GM12878 (cell line): ENCODE measurements at regions not wholly inside any gene's neighbourhood (a gene's known extent, or its start where the extent isn't known, plus 50 kb on each side); places are given as distances from the start of the nearest gene placed in this dataset.

ENCODE experiments used
- ATAC-seq: fragments of 200-7000 bp; cut with Tn5 transposase; 3 replicates; pipeline ENCODE4 v1.9.1; 2020; ENCODE audit warnings: mild to moderate bottlenecking, moderate library complexity
- BruUV-seq: library from RNA; stranded (reverse); fragments of 400-500 nt; replicated peaks from 2 replicates; lab custom pipeline; 2021; lab: Mats Ljungman, UMichigan
- CTCF ChIA-PET: fragments of 300-600 bp; sonication (Branson Sonifier 250); formaldehyde crosslinking; extraction: SDS; loops from one replicate; lab custom pipeline; 2021; ENCODE audit warnings: inconsistent platforms; lab: Yijun Ruan, JAX
- POLR2A ChIA-PET: fragments of 350-600 bp; formaldehyde crosslinking; extraction: SDS; loops from one replicate; lab custom pipeline; 2021; ENCODE audit warnings: inconsistent platforms; lab: Charles Lee
- RAD21 ChIA-PET: fragments of 300-600 bp; sonication (Branson Sonifier 250); formaldehyde crosslinking; loops from one replicate; lab custom pipeline; 2023; ENCODE audit warnings: antibody characterized with exemption; ENCODE audit not compliant: unreplicated experiment; lab: Charles Lee
- SMC1A ChIA-PET: fragments of 300-600 bp; sonication (Branson Sonifier 250); formaldehyde crosslinking; loops from one replicate; lab custom pipeline; 2023; ENCODE audit not compliant: unreplicated experiment, uncharacterized antibody; lab: Charles Lee
- DNase-seq: peaks from one replicate; pipeline ENCODE4 v3.0.0-alpha.2; 2011; ENCODE audit warnings: low read depth, low spot score
- FAIRE-seq: peaks from 3 replicates; lab custom pipeline; 2011; peaks lifted over from hg19 to GRCh38; lab: Jason Lieb, UNC
- H2AFZ ChIP-seq: 2 replicates; pipeline ENCODE4 v1.6.0; 2011; ENCODE audit warnings: low read depth, low read length, control low read depth; ENCODE audit not compliant: control insufficient read depth
- H3K27ac ChIP-seq: 2 replicates; pipeline ENCODE4 v1.5.1; 2011; ENCODE audit warnings: control low read depth; ENCODE audit not compliant: control insufficient read depth, insufficient read depth
- H3K27me3 ChIP-seq, 2 experiments: replicated peaks in 1 of 2; 2 replicates each; pipeline versions ENCODE4 v1.6.0 to v1.6.1; 2011; ENCODE audit warnings: low read length in 1 of 2; ENCODE audit not compliant: control insufficient read depth in 2 of 2, insufficient read depth in 2 of 2
- H3K36me3 ChIP-seq, 2 experiments: 2 replicates each; pipeline ENCODE4 v1.5.1; 2011; ENCODE audit warnings: low read length in 1 of 2; ENCODE audit not compliant: control insufficient read depth in 2 of 2, insufficient read depth in 2 of 2
- H3K4me1 ChIP-seq: 2 replicates; pipeline ENCODE4 v1.6.1; 2011; ENCODE audit warnings: mild to moderate bottlenecking, low read length, moderate library complexity, mixed read lengths; ENCODE audit not compliant: control insufficient read depth, insufficient read depth
- H3K4me2 ChIP-seq: 2 replicates; pipeline ENCODE4 v1.6.0; 2011; ENCODE audit warnings: control low read depth; ENCODE audit not compliant: control insufficient read depth, insufficient read depth
- H3K4me3 ChIP-seq: fragments of 200-600 bp; sonication (generic); 2 replicates; pipeline ENCODE4 v1.5.1; 2016
- H3K79me2 ChIP-seq: 2 replicates; pipeline ENCODE4 v1.6.0; 2011; ENCODE audit warnings: low read length; ENCODE audit not compliant: control insufficient read depth, insufficient read depth
- H3K9ac ChIP-seq: 2 replicates; pipeline ENCODE4 v1.8.0; 2011; ENCODE audit warnings: low read length, control low read depth, mixed read lengths; ENCODE audit not compliant: control insufficient read depth, insufficient read depth
- H3K9me3 ChIP-seq: replicated peaks from 3 replicates; pipeline ENCODE4 v1.5.1; 2011; ENCODE audit warnings: mild to moderate bottlenecking, low read length; ENCODE audit not compliant: control insufficient read depth, insufficient read depth
- H4K20me1 ChIP-seq: 2 replicates; pipeline ENCODE4 v1.6.0; 2011; ENCODE audit not compliant: control insufficient read depth, insufficient read depth
- EGR1 ChIP-seq, 2 experiments: IDR thresholded peaks; 1 replicate in 1 of 2; 2 replicates in 1 of 2; pipeline ENCODE4 v1.6.1; 2011 to 2012; ENCODE audit warnings: low read depth in 2 of 2, low read length in 2 of 2, borderline replicate concordance in 1 of 2, mild to moderate bottlenecking in 1 of 2, moderate library complexity in 1 of 2
- IKZF2 ChIP-seq, 2 experiments: fragments of 450-650 bp; IDR thresholded peaks; 2 replicates each; pipeline ENCODE4 v1.6.1; 2017; ENCODE audit warnings: mild to moderate bottlenecking in 2 of 2, moderate library complexity in 2 of 2
- SMC3 ChIP-seq: IDR thresholded peaks from 2 replicates; pipeline ENCODE4 v1.6.1; 2011; ENCODE audit warnings: low read length, improper control_type of control experiment, borderline replicate concordance
- STAT1 ChIP-seq: fragments of 450-650 bp; conservative IDR thresholded peaks from 2 replicates; pipeline ENCODE4 v1.6.1; 2014; ENCODE audit warnings: antibody characterized with exemption, mild to moderate bottlenecking
- USF2 ChIP-seq: IDR thresholded peaks from 2 replicates; pipeline ENCODE4 v1.6.1; 2011; ENCODE audit warnings: low read depth, low read length, improper control_type of control experiment, borderline replicate concordance
- ZBTB40 ChIP-seq: fragments of 450-650 bp; IDR thresholded peaks from 2 replicates; pipeline ENCODE4 v1.6.1; 2016; ENCODE audit warnings: mild to moderate bottlenecking, moderate library complexity, borderline replicate concordance
- WGBS: methylation state at CpG from one replicate; pipeline ENCODE4 v1.1.6; 2016; ENCODE audit warnings: low lambda C conversion rate; ENCODE audit not compliant: insufficient replicate concordance, insufficient coverage; ENCODE audit errors: missing lambda C conversion rate; 5-methylcytosine and 5-hydroxymethylcytosine counted together
- in situ Hi-C: fragments of 300-500 bp; cut with MboI; formaldehyde crosslinking; loops from 9 replicates; pipeline ENCODE4 v1.14.3; 2018; ENCODE audit warnings: mixed read lengths
- intact Hi-C: fragments of 100-400 bp; cut with micrococcal nuclease; formaldehyde crosslinking; loops from one replicate; pipeline ENCODE4 v1.14.2; 2022; ENCODE audit not compliant: unreplicated experiment

DNA sequence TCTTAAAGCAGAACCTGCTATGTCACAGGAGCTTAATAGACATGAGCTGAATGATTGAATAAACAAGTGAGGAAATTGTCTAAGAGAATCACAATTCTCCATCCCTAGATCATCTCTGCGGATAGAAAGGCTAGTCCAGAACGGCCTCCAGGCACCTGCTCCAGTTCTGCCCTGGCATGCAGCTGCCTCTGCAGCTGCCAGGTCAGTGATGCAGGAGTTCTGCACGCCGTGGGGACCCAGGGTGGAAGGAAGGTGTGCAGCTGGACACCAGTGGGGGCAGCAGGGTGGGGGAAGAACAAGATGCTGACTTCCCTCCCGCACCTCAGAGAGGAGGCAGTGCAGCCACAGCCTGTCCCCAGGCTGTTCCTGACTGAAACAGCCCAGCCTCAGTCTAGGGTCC, 192.1 kb upstream of the NCAM1 start:
- WGBS = 37% methylated on average over 5 of the region's 5 CpGs
- H3K4me3 ChIP-seq = no peak overlapping the region
- intact Hi-C loops (no loop called here), in situ Hi-C loops (no loop called here)
- ATAC-seq (no peak), DNase-seq (no peak), FAIRE-seq (no peak)
- ChIA-PET SMC1A (no interaction called here), CTCF (no interaction called here), RAD21 (no interaction called here), POLR2A (no interaction called here)
- peaks cover 0 to 2% of the 10 kb centered on the region in 2 experiments; a peak in 2 of 4 replicates for H3K27me3 ChIP-seq
- TF ChIP-seq SMC3 = no peak
- TF ChIP-seq USF2 = no peak
- TF ChIP-seq EGR1 (IDR thresholded peaks at IDR 0.05; ENCODE audit: borderline replicate concordance in 1 of 2, low read depth in 2 of 2, low read length in 2 of 2) = no peak
- TF ChIP-seq ZBTB40 = no peak
- TF ChIP-seq STAT1 = no peak
- no peak for TF ChIP-seq IKZF2 (IDR thresholded peaks at IDR 0.05)
- no peaks in the 10 kb centered on the region for H3K4me1 ChIP-seq
- no peak overlapping the region for H3K9ac ChIP-seq
- no peaks in the 10 kb centered on the region; the same call in 2 of the 3 replicates for H3K9me3 ChIP-seq
- no peaks in the 10 kb centered on the region for H4K20me1 ChIP-seq
- H2AFZ ChIP-seq = no peak overlapping the region
- no TSS peak for BruUV-seq
- H3K36me3 ChIP-seq = no peaks in the 10 kb centered on the region
- H3K79me2 ChIP-seq = no peaks in the 10 kb centered on the region
- no peak overlapping the region for H3K27ac ChIP-seq
- no peak overlapping the region for H3K4me2 ChIP-seq
